NCI-H2029 (cell line): ENCODE measurements at regions not wholly inside any gene's neighbourhood (a gene's known extent, or its start where the extent isn't known, plus 50 kb on each side); places are given as distances from the start of the nearest gene placed in this dataset.

Source experiments
- DNase-seq: peaks from one replicate; lab custom pipeline; 2025; lab: John Stamatoyannopoulos, UW

DNA sequence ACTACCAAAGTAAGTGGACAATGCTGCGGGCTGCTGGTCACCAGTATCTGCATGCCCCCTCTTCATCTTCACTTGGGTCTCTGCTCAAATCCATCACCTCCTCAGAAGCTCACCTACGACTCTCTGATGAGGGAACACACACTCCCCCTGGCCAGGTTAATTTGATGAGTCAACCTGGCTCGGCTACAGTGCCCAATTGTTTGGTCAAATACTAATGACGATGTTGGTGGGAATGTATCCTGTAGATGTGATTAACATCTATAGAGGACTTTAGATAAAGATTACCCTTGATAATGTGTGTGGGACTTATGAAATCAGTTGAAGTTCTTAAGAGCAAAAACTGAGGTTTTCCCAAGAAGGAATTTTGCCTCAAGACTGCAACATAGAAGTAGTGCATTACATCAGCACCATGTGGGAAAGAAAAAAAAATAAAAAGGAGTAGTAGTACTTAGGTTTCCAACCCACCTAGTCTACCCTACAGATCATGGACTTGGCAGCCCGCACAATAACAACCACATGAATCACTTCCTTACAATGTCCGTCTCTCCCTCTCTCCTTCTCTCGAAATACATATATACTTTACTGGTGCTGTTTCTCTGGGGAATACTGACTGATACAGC, 467.3 kb downstream of the DNAH5 start:
- no peak for DNase-seq

DNA sequence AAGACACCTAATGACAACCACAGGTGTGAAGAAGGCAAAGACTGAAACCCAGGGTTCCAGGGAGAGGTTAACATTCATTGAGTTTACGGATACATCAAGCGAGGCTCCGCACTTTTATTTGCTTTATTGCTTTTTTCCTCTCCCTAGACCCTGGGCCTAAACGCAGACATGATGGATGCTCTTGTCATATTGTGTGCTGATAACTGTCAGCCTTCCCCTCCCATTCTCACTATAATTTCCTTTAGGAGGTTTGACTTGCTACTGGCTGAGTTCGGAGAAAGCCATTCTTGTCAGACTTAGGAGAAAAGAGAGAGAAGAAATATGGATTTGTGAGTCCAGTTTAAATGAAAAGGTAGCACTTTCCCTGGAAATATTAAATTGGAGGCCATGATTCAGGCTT, 471.6 kb downstream of the DNAH5 start:
- DNase-seq: no peak

DNA sequence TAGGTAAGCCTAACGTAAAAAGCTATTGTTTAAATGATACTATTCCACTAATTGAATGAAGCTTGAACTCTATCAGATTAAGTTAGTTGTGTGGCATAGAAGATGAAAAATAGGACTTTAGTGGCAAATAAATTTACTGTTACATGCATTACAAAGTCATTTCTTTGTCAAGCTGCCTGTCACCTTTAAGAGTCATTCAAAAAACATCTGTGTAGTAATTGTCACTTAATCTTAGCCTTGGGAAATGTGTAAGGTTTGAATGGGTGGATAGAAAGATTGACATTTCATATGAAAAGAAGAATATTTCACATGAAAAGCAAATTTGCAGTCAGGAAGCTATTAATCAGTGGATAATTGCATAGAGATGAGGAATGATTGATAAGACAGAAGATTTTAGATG, 473.5 kb downstream of the DNAH5 start:
- DNase-seq: no peak

DNA sequence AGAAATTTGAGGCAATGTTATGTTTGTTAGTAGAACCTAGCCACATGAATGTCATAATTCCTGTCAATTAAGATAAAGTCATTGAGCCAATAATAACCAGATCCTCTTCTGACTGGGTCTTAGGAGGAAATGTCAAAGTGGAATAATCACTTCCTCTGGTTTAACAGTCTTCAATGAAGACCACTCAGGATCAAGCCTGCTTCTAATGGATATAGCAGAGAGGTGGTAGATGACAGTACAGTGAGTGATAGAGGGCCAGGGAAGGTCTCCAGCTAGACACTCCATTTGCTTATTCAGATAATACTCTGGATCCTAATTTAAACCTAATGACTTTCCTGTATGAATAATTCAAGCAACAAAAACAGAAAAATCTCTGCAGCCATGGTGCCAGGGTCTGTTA, 474.2 kb downstream of the DNAH5 start:
- DNase-seq: no peak

DNA sequence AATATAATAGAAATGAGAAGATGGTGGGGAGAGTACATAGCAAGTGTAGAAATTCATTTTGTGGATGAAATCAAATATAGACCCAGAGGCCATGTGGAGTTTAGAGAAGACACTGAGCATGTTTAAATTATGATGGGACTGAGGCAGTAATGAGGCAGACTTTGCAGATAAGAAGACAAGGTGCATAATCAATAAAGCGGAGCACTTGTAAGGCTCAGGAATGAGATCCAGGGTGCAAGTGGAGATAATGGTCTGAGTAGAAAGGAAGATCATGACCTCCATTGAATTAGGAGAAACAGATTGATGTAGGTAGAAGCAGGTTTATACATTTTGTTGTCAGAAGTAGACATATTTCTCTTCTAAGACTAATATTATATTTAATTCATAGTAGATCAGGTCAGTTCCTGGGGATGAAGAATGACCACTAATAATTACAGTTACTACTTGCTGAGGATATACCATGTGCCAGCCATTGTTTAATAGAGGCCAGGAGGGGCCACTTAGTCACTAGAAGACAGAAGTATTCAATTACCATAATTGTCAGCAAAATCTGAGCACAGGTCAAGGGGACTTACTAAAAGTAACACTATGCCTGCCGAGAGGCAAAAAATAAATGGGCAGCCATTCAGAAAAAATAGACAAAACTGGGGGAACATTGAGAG, 479.8 kb downstream of the DNAH5 start:
- no peak for DNase-seq

DNA sequence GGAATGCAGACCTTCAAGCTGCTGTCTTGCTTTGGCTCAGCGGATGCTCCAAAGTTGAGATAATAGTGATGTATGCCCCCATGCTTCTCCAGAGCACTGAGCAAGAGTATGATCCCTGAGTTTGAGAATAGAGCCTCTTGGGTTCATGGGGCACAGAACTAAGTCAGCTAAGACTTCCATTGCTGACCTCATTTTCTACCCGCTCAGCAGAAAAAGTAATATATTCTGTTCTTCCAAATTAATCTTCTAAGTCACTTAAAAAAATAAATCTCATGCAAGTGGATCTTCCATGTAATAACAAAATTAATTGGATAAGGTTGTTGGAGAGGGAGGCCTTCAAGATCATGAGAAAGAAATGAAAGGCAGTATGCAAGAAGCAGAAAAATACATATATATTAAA, 483.9 kb downstream of the DNAH5 start:
- no peak for DNase-seq

DNA sequence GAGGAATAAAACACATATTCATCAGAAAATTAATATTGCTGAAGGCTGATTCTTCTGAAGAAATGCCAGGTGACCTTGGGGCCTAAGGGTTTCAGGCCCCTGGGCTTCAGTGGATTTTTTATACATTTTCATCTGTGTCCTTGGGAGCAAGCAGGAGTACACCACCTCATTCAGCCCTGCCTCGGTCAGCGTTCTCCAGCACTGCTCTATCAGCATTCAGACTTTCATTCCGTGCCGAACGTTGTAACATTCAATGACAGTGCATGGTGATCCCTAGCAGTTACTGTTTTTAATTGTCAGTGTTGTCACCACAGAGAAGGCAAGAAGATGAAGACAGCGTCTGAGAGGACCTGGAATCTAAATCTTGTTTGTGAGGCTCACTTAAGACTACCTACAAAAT, 490.4 kb downstream of the DNAH5 start:
- no peak for DNase-seq

DNA sequence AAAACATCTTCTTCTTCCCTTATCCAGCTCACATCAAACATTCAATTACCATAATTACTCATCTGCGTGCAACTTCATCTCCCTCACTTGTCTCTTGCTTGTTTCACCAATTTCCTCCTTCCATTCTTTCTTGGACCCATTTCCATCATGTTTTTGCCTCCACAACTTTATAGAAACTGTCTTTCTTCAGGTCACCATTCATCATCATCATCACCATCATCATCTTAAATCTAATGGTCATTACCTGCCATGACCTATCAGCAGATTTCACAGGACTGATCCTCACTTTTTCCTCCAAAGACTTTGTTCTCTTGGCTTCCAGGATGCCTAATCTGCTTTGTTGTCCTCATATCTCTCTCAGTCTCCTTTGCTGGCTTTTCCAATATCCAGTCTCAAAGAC, 495.6 kb downstream of the DNAH5 start:
- DNase-seq: no peak

DNA sequence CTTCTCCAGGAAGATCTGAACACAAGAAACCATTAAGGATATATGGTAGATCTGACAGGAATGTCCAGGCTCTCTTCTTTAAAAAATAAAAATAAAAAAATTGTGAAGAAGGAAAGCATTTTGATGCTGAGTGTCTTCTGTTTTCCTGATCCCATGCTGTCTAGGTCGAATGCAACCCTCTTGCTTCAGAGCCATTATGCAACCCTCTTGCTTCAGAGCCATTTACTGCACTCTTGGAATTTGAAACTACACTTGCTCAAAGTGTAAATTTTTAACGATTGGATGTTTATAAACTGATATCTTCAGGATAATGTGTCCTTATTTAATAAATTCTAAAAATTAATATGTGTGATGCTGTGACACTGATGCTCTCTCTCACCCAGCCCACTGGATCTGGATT, 505.1 kb downstream of the DNAH5 start:
- no peak for DNase-seq

DNA sequence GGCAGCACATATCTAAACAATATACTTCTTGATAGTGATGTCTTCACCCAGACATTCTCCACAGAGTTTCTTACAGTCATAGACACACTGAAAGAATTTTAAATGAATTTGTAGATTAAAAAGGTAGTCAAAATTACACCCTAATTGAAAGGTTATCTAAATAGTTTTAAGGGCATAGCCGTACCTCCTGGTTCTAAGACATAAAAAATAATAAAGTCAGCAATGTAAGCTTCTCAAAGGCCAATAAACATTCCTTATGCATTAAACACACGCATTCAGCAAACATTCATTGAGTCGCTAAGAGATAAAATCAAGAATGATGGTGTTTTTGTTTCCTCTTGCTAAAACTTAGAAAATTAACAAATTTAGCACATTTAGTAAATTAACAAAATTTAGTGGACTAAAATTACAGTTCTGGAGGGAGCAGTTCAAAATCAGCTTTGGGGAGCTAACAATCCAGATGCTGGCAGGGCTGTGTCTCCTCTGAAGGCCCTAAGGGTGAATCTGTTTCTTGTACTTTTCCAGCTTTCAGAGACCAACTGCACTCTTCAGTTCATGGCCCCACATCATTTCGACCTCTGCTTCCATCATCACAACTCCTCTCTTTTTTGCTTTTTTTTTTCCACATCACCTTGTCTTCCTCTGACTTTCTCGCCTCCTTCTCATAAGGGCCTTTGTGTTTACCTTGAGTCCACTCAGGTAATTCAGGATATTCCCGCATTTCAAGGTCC, 516.5 kb downstream of the DNAH5 start:
- DNase-seq: no peak

DNA sequence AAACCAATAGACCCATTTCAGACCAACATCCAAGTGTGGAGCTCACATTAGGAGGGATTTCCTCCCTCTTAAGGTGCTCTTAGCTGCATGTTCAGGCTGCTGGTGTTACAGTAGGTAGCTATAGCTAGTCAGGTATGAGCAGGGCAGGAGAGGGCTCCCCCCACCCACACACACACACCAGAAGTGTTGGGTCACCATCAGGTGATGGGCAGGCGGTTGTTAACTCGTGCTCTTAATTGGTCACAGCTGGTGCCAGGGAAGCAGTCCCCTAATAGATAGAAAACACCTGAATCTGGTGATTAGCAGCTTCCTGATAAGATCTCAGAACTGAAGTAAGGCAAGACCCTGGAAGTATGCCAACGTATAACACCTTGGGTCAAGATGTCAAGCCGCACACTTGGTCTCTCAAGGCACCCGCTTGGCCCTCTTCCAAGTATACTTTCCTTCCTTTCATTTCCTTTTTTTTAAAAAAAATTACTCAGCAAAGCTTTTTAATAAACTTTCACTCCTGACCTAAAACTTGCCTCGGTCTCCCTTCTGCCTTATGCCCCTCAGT, 532.4 kb downstream of the DNAH5 start:
- no peak for DNase-seq

DNA sequence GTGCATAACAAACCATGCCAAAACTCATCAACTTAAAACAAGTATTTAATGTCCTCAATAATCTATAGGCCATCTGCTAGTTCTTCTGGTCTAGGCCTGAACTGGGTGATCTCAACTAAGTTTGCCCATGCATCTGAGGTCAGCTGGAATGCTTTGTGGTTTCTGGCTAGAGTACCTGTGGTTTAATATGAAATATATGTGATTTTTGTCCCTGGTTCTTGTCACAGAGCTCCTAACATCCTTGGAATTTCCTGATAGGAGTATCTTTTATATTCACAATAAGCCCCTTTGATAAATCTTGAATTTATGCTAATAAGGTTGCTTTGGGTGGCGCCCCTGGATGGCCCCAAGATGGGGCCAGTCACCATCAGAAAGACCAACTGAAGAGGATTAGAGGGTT, 535.9 kb downstream of the DNAH5 start:
- no peak for DNase-seq

DNA sequence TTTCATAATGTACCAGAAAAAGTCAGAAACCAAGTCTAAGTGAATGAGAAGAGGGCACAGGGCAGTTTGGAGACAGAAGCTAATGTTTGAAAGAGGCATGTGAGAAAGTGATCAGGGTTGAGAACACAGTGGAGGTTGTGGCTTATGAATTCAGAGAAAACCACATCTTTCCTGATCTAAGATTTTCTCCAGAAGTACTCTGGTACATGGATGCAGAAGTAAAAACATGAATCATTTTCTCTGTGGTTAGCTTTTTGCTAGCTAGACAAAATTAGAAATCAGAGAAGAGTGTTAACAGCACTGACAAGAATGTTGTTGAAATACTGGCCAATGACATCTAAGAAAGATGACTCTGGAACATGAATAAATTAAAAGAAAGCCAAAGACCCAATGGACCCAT, 541.1 kb downstream of the DNAH5 start:
- DNase-seq: no peak

DNA sequence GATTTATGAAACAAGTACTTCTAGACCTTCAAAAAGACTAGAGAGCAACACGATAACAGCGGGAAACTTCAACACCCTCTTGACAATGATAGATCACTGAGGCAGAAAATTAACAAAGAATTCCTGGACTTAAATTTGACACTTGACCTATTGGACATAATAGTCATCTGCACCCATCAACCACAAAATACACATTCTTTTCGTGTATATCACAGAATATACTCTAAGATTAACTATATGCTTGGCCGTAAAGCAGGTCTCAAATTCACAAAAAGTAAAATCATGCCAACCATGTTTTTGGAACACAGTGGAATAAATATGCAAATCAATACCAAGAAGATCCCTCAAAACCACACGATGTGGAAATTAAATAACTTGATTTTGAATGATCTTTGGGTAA, 559.4 kb downstream of the DNAH5 start:
- no peak for DNase-seq

DNA sequence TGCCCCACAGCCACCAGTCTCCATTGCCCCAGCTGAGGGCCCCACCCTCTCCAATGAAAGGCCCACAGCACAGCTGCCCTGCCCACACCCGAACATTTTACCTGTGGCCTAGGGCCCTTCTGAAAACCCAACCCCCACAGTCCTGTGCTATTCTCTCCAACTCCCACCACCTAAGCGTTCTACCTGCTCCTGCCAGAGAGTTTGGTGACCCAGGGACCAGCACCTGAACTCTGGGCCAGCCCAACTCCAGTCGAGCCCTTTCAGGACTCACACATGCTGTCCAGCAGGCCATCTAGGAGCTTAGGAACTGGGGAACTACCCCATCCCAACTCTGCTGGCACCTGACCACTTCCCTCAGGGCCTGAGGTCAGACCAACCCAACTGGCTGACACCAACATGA, 562.3 kb downstream of the DNAH5 start:
- no peak for DNase-seq

DNA sequence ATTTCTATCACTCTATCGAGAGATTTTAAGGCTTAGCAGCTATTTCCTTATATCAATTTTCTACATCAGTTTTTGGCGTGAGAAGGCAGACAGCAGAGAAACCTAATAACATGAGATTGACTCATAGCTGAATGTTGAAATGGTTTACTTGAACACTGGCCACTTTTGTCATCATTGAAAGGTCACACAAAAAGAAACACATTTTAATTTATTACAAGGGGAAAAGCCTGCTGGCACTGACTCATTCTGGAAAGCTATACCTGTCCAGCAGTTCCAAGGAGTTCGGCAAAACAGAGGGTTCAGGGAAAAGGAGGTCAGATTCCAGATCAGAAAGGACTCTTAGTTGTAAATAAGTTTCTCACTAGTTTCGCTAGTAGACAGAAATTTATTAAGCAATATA, 566.4 kb downstream of the DNAH5 start:
- no peak for DNase-seq

DNA sequence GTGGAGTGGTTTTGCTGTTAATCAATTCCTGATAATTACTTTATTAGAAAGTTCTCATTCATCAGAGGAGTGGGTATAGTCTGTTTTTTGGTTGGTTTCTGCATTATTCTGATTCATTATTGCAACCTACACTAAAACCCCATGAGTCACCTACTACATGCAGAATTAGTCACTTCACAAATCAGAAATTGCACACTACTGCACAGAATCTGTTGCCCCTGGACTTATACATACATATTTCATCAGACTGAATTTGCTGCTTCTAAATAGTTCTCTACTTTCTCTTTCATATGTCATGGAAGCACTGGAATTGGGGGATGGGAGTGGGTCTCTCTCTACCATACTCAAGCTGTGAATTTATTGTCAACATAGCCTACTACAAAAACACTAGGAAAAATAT, 585.1 kb downstream of the DNAH5 start:
- no peak for DNase-seq

DNA sequence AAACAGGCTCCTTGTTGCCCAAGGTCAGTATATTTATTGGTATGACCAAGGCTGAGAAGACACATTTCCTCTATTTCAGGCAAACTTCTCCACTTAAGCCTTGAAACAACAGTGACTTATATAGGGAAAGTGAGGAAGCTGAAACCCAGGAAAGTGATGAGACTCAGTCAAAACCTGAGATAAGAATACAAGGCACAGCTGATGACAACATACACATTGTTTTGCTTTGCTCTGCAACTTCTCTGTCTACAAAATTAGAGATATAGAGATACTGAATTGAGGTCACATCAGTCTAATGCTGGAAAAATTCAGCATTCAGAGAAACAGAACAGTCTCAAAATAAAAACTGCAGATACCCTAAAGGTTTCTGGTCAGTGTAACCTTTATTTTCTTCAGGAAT, 586.1 kb downstream of the DNAH5 start:
- DNase-seq: no peak

DNA sequence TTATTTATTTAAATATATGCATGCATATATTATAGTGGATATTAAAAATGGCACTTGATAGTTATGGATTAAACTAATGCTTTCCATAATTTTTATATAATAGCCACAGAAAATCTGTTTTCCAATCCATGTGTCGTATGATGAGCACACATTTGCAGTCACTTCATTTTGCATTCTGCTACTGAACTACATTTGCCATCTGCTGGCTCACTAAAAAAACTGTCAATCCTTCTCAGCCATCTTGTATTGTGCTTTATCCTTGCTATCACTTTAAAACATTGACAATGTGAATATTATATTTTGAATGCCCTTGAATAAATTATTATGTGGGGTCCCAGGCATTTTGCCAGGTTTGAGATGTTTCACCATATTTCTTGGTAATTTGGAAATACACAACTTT, 586.6 kb downstream of the DNAH5 start:
- DNase-seq: no peak

DNA sequence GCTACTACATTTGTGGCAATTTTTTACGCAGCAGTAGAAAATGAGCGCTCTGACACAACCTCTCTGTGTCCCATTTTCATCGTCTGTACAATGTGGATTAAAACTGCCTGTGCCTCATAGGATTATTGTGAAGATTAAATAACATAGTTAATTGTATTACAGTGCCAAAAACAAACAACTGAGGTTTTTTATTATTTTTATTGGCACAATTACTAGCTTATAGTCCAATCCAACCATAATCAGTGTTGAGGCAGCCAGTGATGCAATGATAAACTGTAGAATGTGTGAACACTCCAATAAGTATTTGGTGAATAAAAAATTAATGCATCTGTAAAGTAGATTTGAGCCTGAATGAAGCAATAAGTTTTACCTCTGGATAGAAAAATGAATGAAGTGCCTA, 588.3 kb downstream of the DNAH5 start:
- DNase-seq: no peak

DNA sequence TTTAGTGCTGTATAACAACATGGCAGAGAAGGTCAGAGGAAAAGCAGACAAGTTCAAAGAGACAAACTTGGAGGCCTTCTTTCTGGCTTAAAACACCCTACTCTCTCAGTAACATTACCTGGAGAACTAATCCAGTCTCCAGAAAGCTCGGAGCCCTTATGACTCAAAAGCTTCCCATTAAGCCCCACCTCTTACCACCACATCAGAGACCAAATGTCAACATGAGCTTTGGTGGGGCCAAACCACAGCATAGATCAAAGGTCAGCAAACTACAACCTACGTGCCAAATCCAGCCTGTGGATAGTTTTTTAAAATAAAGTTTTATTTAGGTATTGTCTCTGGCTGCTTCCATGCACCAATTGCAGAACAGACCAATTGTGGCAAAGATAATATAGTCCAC, 589.9 kb downstream of the DNAH5 start:
- no peak for DNase-seq

DNA sequence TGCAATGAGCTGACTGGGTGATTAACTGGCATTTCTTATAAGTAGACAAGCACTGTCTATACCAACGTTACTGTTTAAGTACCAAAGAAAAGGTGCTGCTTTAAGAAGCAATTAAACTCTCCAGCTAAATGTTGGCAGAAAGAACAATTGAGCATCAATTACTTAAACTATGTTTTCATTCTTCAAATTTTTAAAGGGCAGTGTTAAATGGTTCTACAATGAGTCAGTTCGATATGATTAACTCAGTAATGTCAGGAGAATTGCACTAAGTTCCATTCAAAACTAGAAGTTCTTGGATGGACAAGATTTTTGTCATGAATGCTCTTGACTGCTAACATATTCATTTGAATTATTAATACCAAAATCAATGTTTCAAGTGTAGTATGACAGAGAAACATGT, 593.7 kb downstream of the DNAH5 start:
- no peak for DNase-seq

DNA sequence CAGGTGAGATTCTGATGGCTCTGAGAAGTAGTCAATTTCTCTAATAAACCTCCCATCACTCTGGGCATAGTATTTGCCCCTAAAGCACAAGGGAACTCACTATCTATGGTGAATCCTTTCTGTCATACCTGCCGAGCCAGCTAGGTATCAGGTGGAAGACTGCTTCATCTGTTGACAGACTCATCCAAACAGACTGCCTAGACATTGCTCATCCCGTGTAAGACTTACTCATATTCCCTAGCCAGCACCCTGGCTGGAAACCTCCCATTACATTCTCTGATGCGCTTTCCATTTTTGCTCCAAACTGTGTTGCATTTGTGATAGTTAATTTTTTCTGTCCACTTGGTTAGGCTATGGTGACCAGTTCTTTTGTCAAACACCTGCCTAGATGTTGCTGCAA, 595.9 kb downstream of the DNAH5 start:
- no peak for DNase-seq
